Cardiac muscle cell (in vitro differentiated cells and primary cell): ENCODE measurements at regions not wholly inside any gene's neighbourhood (a gene's known extent, or its start where the extent isn't known, plus 50 kb on each side); places are given as distances from the start of the nearest gene placed in this dataset.

Experiments
- DNase-seq, 2 donors: peaks; one replicate each; pipeline versions ENCODE4 v3.0.0 to v3.0.0-alpha.2; 2010 to 2017; ENCODE audit warnings: low read depth in 1 of 2, low spot score in 1 of 2
- H3K27ac ChIP-seq: fragments of 200-600 bp; sonication (generic); 2 replicates; pipeline ENCODE4 v1.5.1; 2016
- H3K27me3 ChIP-seq: fragments of 200-600 bp; sonication (generic); 2 replicates; pipeline ENCODE4 v1.6.0; 2016; ENCODE audit warnings: control low read depth
- H3K36me3 ChIP-seq: fragments of 200-600 bp; sonication (generic); 2 replicates; pipeline ENCODE4 v1.5.1; 2016; ENCODE audit warnings: control low read depth
- H3K4me1 ChIP-seq: fragments of 200-600 bp; sonication (generic); 2 replicates; pipeline ENCODE4 v1.8.1; 2017; ENCODE audit warnings: low read depth, mild to moderate bottlenecking, mixed run types
- H3K4me3 ChIP-seq: fragments of 200-600 bp; sonication (generic); 2 replicates; pipeline ENCODE4 v1.5.1; 2016; ENCODE audit warnings: mild to moderate bottlenecking
- H3K9me3 ChIP-seq: fragments of 200-600 bp; sonication (generic); 2 replicates; pipeline ENCODE4 v1.5.1; 2017; ENCODE audit warnings: low read depth, mild to moderate bottlenecking, control low read depth
- CTCF ChIP-seq: IDR thresholded peaks from 2 replicates; pipeline ENCODE4 v1.5.1; 2012; ENCODE audit warnings: low read depth, mild to moderate bottlenecking, low read length

- Histone ChIP-seq H3K27ac (no peak overlapping the region), H3K9me3 (no peaks in the 10 kb centered on the region), H3K4me1 (no peaks in the 10 kb centered on the region), H3K4me3 (no peak overlapping the region), H3K27me3 (no peaks in the 10 kb centered on the region), H3K36me3 (no peaks in the 10 kb centered on the region)
- no peak for DNase-seq
- TF ChIP-seq CTCF: no peak
These were observed 302.1 kb upstream of the SYNCRIP start for GRCh38 chr6:85944776-85945175.

- no peaks in the 10 kb centered on the region for H3K27me3 ChIP-seq
- no peaks in the 10 kb centered on the region for H3K4me1 ChIP-seq
- H3K36me3 ChIP-seq: no peaks in the 10 kb centered on the region
- no peaks in the 10 kb centered on the region for H3K9me3 ChIP-seq
- H3K4me3 ChIP-seq: no peak overlapping the region
- no peak for TF ChIP-seq CTCF
- DNase-seq: no peak
- no peak overlapping the region for H3K27ac ChIP-seq
These were observed 300.2 kb upstream of the SYNCRIP start for GRCh38 chr6:85942844-85943243.

GRCh38 chr6:85936916-85937315 is 294.2 kb upstream of the SYNCRIP start:
- no peak for DNase-seq
- no peak for TF ChIP-seq CTCF
- H3K4me3 ChIP-seq: no peak overlapping the region
- no peak overlapping the region for H3K27ac ChIP-seq
- no peaks in the 10 kb centered on the region for H3K27me3 ChIP-seq
- no peaks in the 10 kb centered on the region for H3K36me3 ChIP-seq
- H3K4me1 ChIP-seq: no peaks in the 10 kb centered on the region
- H3K9me3 ChIP-seq: no peaks in the 10 kb centered on the region

- Histone ChIP-seq H3K27me3 (no peaks in the 10 kb centered on the region), H3K4me3 (no peak overlapping the region), H3K36me3 (no peaks in the 10 kb centered on the region), H3K4me1 (no peaks in the 10 kb centered on the region), H3K9me3 (no peaks in the 10 kb centered on the region), H3K27ac (no peak overlapping the region)
- DNase-seq: peak; percentile 49 to 74
- peak; percentile 51 for TF ChIP-seq CTCF
These were observed 280.3 kb upstream of the SYNCRIP start for GRCh38 chr6:85923013-85923430.

- DNase-seq: no peak
- H3K27me3 ChIP-seq: no peaks in the 10 kb centered on the region
- no peaks in the 10 kb centered on the region for H3K4me1 ChIP-seq
- no peak for TF ChIP-seq CTCF
- H3K4me3 ChIP-seq: no peak overlapping the region
- H3K36me3 ChIP-seq: no peaks in the 10 kb centered on the region
- no peaks in the 10 kb centered on the region for H3K9me3 ChIP-seq
- H3K27ac ChIP-seq: no peak overlapping the region
These were observed 278.1 kb upstream of the SYNCRIP start for GRCh38 chr6:85920782-85921181.

- DNase-seq: no peak
- Histone ChIP-seq H3K27me3 (no peaks in the 10 kb centered on the region), H3K36me3 (no peaks in the 10 kb centered on the region), H3K4me1 (no peaks in the 10 kb centered on the region), H3K27ac (no peak overlapping the region), H3K9me3 (no peaks in the 10 kb centered on the region), H3K4me3 (no peak overlapping the region)
- no peak for TF ChIP-seq CTCF
These were observed 274.8 kb upstream of the SYNCRIP start for GRCh38 chr6:85917522-85917921.
